HUES6 (cell line): ENCODE measurements at regions not wholly inside any gene's neighbourhood (a gene's known extent, or its start where the extent isn't known, plus 50 kb on each side); places are given as distances from the start of the nearest gene placed in this dataset.
"Not testable (repeated sequence)": the region's sequence is repeated elsewhere in the genome, so short reads cannot be mapped to it uniquely, and the experiment has no call there.

Experiments used
- H3K27ac ChIP-seq: 2 replicates; pipeline ENCODE4 v1.7.0; 2013; ENCODE audit warnings: low read depth, mild to moderate bottlenecking, low read length, inconsistent platforms
- H3K27me3 ChIP-seq: 2 replicates; pipeline ENCODE4 v1.6.1; 2013; ENCODE audit warnings: low read length; ENCODE audit not compliant: control insufficient read depth, insufficient read depth
- H3K36me3 ChIP-seq: 2 replicates; pipeline ENCODE4 v1.6.1; 2013; ENCODE audit warnings: low read length; ENCODE audit not compliant: control insufficient read depth, insufficient read depth
- H3K4me1 ChIP-seq: 2 replicates; pipeline ENCODE4 v1.6.1; 2013; ENCODE audit warnings: low read length; ENCODE audit not compliant: control insufficient read depth, insufficient read depth
- H3K4me3 ChIP-seq: 2 replicates; pipeline ENCODE4 v1.5.1; 2013; ENCODE audit warnings: low read depth, low read length
- H3K9ac ChIP-seq: one replicate; pipeline ENCODE4 v1.6.1; 2013; ENCODE audit warnings: mild to moderate bottlenecking, low read length
- H3K9me3 ChIP-seq: 2 replicates; pipeline ENCODE4 v1.6.1; 2013; ENCODE audit warnings: low read depth, low read length; ENCODE audit not compliant: control insufficient read depth, insufficient read depth

DNA sequence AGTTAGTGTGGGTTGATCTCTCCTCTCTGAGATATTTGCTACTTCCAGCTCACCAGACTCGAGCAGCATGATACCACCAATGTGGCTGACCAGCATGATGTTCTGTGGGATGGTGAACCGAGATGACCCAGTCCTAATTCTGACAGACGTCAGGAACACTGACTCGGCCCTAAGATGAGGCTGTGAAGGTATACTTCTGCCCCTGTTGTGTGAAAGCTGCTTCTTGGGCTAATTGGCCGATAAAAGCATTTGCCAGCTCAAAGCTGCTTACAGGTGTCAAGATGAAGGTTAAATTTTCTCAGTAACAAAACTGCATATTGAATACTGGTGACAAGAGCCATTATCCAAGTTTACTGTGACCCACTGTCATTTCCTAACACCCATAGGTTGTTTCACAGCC lies 151.4 kb downstream of the BRD1 start:
- Histone ChIP-seq H3K36me3 (no peaks in the 10 kb centered on the region), H3K4me1 (peaks cover 4% of the 10 kb centered on the region), H3K4me3 (no peak overlapping the region), H3K27ac (no peak overlapping the region), H3K9me3 (no peaks in the 10 kb centered on the region), H3K9ac (no peak overlapping the region), H3K27me3 (peaks cover 53% of the 10 kb centered on the region)

DNA sequence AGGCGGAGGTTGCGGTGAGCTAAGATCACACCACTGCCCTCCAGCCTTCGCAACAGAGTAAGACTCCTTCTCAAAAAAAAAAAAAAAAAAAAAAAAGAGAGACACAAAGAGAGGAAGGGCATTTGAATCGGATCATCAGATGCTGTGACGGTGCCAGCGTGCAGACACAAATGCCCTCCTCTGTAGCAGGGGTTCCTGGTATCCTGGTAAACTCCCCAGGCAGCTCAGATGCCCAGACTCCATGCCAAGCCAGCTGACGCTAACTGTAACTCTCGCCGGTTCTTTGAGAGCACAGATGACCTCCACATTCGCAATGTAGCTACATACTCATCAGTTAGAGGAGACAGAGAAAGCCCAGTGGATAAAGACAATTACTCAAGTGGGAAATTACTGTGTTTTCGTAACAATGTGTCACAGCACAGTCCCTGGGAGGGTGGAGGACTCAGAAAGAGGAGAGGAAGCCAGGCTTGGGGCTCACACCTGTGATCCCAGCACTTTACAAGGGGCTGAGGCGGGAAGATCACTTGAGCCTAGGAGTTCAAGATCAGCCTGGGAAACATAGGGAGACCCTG lies 153.1 kb downstream of the BRD1 start:
- peaks cover 64% of the 10 kb centered on the region for H3K27me3 ChIP-seq
- H3K27ac ChIP-seq = no peak overlapping the region
- no peaks in the 10 kb centered on the region for H3K9me3 ChIP-seq
- no peak overlapping the region for H3K4me3 ChIP-seq
- no peaks in the 10 kb centered on the region for H3K36me3 ChIP-seq
- no peak overlapping the region for H3K9ac ChIP-seq
- peaks cover 8% of the 10 kb centered on the region for H3K4me1 ChIP-seq

DNA sequence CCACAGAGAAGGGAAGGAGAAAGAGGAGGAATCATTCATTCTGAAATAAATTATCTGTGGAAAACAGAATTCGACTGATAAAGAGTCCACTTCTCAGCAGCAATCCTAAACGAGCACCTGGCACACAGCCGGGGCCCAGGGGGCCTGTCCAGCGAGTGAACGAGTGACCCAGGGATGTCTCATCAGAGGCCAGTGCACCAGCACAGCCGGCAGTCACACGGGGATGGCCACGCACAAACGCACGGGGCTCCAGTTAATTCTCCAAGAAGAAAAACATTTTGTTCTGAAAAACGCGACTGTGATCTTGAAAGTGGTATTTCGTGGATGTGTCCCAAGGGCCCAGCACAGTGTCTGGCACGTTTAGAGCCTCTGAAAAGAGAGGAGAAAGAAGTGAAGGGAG lies 154.6 kb downstream of the BRD1 start:
- no peaks in the 10 kb centered on the region for H3K36me3 ChIP-seq
- H3K4me3 ChIP-seq = no peak overlapping the region
- H3K9ac ChIP-seq = no peak overlapping the region
- H3K9me3 ChIP-seq = 0 out of 2 replicates have a peak, but pooled peaks cover 4% of the 10 kb centered on the region
- H3K27me3 ChIP-seq = peaks cover 78% of the 10 kb centered on the region
- no peak overlapping the region for H3K27ac ChIP-seq
- peaks cover 8% of the 10 kb centered on the region for H3K4me1 ChIP-seq

DNA sequence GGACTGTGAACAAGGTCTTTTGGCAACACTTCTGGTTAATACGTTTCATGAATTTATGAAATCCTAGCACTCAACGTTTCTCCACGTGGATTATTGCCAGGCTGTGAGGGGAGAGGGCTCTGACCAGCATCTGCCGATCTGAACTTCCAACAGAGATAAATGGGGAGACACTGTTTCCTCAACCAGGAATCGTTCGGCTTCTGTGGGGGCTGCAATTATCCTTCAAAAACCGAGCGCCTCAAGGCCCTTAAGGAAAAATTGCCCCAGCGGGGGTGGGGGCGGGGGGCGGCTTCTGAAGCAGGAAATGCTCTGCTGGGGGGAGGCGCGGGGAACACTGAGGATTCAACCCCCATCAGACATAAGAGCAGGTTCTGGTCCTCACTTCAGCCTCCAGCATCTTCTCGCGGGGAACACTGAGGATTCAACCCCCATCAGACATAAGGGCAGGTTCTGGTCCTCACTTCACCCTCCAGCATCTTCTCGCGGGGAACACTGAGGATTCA lies 155.6 kb downstream of the BRD1 start:
- peaks cover 78% of the 10 kb centered on the region for H3K27me3 ChIP-seq
- H3K27ac ChIP-seq = no peak overlapping the region
- H3K36me3 ChIP-seq = no peaks in the 10 kb centered on the region
- 0 out of 2 replicates have a peak, but pooled peaks cover 4% of the 10 kb centered on the region for H3K9me3 ChIP-seq
- H3K4me3 ChIP-seq = peak overlapping the region; percentile 58; the same call in 1 of the 2 replicates
- no peak overlapping the region for H3K9ac ChIP-seq
- peaks cover 8% of the 10 kb centered on the region for H3K4me1 ChIP-seq

DNA sequence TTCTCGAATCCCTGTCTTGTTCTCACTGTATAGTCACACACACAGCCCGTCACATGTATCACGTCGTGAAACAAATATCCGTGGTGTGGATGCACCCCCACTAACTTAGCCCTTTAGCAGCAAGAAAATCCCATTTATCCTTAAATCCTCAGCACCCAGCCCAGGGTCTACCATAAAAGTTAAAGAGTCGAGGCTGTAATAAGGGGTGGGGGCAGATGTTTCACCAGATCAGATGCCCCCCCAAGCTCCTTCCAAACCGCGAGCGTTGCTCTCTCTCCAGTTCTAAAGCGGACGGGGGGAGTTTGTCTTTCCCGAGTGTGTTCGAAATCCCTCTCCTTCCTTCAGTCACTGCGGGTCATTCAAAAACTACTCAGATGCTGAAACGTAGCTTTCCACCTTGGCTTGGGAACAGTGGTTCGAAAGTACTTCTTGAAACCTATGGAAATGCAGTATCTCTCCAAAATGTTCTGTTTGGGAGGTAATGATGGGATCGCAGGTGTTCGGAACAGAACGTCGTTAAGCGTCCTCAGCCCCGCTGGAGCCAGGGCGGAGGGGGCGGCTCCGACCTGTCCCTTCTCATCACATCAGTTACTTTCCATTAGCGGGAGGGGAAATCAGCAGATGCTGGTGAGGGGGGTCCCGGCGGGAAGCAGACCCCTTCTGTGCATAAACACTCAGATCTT lies 156.2 kb downstream of the BRD1 start:
- 0 out of 2 replicates have a peak, but pooled peaks cover 4% of the 10 kb centered on the region for H3K9me3 ChIP-seq
- no peaks in the 10 kb centered on the region for H3K36me3 ChIP-seq
- peaks cover 77% of the 10 kb centered on the region for H3K27me3 ChIP-seq
- peaks cover 8% of the 10 kb centered on the region for H3K4me1 ChIP-seq
- no peak overlapping the region for H3K27ac ChIP-seq
- peak overlapping the region; percentile 58 for H3K4me3 ChIP-seq
- H3K9ac ChIP-seq = no peak overlapping the region

DNA sequence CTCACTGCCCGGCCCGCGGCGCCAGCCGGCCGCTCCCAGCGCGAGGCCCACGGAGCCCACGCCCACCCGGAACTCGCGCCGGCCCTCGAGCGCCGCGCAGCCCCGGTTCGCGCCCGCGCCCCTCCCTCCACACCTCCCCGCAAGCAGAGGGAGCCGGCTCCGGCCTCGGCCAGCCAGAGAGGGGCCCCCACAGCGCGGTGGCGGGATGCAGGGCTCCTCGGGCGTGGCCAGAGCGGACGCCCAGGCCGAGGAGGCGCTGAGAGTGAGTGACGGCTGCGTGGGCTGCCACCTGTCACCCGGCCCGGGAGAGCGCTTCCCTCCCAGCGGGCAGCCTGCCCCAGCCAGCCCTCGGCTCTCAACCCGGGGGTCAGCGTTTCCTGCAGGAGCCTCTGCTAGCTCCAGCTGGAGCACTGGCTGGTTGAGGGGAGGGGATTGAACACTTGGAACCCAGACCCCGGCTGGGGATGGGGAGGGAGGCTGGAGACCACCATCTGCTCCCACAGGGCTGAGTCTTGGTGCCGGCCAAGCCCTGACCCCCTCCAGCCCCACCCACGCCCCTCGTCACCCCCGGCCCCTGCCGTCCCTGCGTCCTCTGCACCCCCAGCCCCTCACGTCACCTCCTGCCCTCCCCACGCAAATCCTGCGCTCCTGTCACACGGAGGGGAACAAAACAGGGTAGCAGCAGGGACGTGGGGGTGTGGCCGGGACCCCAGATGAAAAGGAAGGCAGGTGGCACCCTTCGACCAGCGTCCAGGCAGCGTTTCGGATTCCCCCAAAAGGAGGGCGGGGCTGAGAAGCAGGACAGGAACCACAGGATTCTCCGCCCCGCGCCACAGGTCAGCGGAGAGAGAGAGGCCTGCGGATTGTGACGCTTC lies 157.0 kb downstream of the BRD1 start:
- Histone ChIP-seq H3K27me3 (peaks cover 69% of the 10 kb centered on the region), H3K27ac (no peak overlapping the region), H3K36me3 (no peaks in the 10 kb centered on the region), H3K4me3 (peak overlapping the region; percentile 58), H3K9me3 (0 out of 2 replicates have a peak, but pooled peaks cover 4% of the 10 kb centered on the region), H3K4me1 (peaks cover 8% of the 10 kb centered on the region), H3K9ac (no peak overlapping the region)

DNA sequence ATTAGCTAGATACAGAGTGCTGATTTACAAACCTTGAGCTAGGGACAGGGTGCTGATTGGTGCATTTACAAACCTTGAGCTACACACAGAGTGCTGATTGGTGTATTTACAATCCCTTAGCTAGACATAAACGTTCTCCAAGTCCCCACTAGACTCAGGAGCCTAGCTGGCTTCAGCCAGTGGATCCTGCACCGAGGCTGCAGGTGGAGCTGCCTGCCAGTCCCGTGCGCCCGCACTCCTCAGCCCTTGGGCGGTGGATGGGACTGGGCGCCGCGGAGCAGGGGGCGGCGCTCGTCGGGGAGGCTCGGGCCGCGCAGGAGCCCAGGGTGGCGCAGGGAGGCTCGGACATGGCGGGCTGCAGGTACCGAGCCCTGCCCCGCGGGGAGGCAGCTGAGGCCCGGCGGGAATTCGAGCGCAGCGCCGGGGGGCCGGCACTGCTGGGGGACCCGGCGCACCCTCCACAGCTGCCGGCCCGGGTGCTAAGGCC lies 157.7 kb downstream of the BRD1 start:
- not testable (repeated sequence) for H3K4me1 ChIP-seq, H3K36me3 ChIP-seq, H3K9me3 ChIP-seq, H3K27ac ChIP-seq, H3K9ac ChIP-seq
- H3K27me3 ChIP-seq = peaks cover 64% of the 10 kb centered on the region
- peak overlapping the region; percentile 58 for H3K4me3 ChIP-seq

DNA sequence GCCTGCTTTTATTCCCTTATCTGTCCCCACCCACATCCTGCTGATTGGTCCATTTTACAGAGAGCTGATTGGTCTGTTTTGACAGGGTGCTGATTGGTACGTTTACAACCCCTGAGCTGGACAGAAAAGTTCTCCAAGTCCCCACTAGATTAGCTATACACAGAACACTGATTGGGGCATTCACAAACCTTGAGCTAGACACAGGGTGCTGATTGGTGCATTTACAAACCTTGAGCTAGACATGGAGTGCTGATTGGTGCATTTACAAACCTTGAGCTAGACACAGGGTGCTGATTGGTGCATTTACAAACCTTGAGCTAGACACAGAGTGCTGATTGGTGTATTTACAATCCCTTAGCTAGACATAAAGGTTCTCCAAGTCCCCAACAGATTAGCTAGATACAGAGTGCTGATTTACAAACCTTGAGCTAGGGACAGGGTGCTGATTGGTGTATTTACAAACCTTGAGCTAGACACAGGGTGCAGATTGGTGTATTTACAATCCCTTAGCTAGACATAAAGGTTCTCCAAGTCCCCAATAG lies 158.2 kb downstream of the BRD1 start:
- peaks cover 59% of the 10 kb centered on the region for H3K27me3 ChIP-seq
- not testable (repeated sequence) for H3K27ac ChIP-seq, H3K36me3 ChIP-seq, H3K4me3 ChIP-seq, H3K9me3 ChIP-seq, H3K9ac ChIP-seq, H3K4me1 ChIP-seq

DNA sequence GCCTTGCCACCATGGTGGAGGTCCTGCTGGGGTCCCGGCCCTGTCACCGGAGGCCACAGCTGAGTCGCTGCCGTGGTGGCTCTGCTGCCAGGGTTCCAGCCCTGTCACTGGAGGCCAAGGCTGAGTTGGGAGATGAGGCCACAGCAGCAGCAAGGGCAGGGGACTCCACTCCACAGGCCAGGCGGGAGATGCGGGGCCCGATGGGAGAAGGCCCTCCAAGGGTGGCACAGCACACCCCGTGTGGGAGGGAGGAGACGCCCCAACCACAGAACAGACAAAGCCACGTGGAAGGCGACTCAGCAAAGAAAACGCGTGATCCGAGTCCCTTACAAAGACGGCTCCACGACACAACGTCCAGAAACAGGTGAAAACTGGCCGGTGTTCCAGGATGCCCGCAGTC lies 159.3 kb downstream of the BRD1 start:
- no peaks in the 10 kb centered on the region for H3K36me3 ChIP-seq
- no peak overlapping the region for H3K9ac ChIP-seq
- H3K9me3 ChIP-seq = 0 out of 2 replicates have a peak, but pooled peaks cover 4% of the 10 kb centered on the region
- peaks cover 8% of the 10 kb centered on the region for H3K4me1 ChIP-seq
- no peak overlapping the region for H3K27ac ChIP-seq
- peaks cover 49% of the 10 kb centered on the region for H3K27me3 ChIP-seq
- H3K4me3 ChIP-seq = no peak overlapping the region

DNA sequence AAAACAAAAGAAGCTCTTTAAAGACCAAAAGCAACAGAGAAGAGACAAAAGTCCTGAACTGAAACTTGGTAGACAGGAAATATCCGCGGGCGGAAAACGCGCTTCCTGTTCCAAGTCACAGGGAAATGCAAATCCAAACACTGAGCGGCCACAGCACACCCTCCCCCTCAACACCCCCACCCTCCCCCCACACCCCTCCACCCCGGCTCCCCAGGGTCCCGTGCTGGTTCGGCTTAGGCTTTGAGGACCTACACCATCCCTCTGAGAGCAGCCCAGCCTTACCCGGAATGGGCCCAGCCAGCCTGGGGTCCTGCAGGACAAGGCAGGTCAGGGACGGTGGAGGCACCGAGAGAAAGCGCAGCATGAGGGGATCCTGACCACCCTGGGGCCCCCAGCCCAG lies 160.4 kb downstream of the BRD1 start:
- Histone ChIP-seq H3K4me3 (no peak overlapping the region), H3K4me1 (peaks cover 8% of the 10 kb centered on the region), H3K27me3 (peaks cover 42% of the 10 kb centered on the region), H3K9ac (no peak overlapping the region), H3K36me3 (no peaks in the 10 kb centered on the region), H3K27ac (no peak overlapping the region), H3K9me3 (0 out of 2 replicates have a peak, but pooled peaks cover 4% of the 10 kb centered on the region)
